Activated T-helper 1 cell treated with anti-CD3 and anti-CD28 coated beads, Interleukin-12 subunit alpha, Interleukin-12 subunit beta, Interleukin-2, Interleukin-4 antibody, amounts not matched to agents 30 ng/mL and 10 ng/mL and 1 ng/mL, durations not matched to agents 14 hours and 24 hours and 36 hours (primary cell): ENCODE measurements at regions not wholly inside any gene's neighbourhood (a gene's known extent, or its start where the extent isn't known, plus 50 kb on each side); places are given as distances from the start of the nearest gene placed in this dataset.
"Not testable (repeated sequence)": the region's sequence is repeated elsewhere in the genome, so short reads cannot be mapped to it uniquely, and the experiment has no call there.

ENCODE experiments used
- DNase-seq: peaks from one replicate; pipeline ENCODE4 v3.0.0; 2021; ENCODE audit warnings: low spot score
- H3K27ac Mint-ChIP-seq: one replicate; pipeline ENCODE4 v1.8.0; 2021; ENCODE audit warnings: mild to moderate bottlenecking, mixed read lengths
- H3K27me3 Mint-ChIP-seq: one replicate; pipeline ENCODE4 v1.8.0; 2022; ENCODE audit warnings: mild to moderate bottlenecking, moderate library complexity, mixed read lengths; ENCODE audit not compliant: insufficient read depth
- H3K36me3 Mint-ChIP-seq: one replicate; pipeline ENCODE4 v1.8.0; 2021; ENCODE audit warnings: low read depth, mixed read lengths
- H3K4me1 Mint-ChIP-seq: one replicate; pipeline ENCODE4 v1.8.0; 2021; ENCODE audit warnings: low read depth, mixed read lengths
- H3K4me3 Mint-ChIP-seq: one replicate; pipeline ENCODE4 v1.8.0; 2021; ENCODE audit warnings: mild to moderate bottlenecking, moderate library complexity, mixed read lengths
- H3K9me3 Mint-ChIP-seq: one replicate; pipeline ENCODE4 v1.8.0; 2021; ENCODE audit warnings: mixed read lengths
- intact Hi-C: fragments of 100-400 bp; cut with micrococcal nuclease; formaldehyde crosslinking; loops from one replicate; pipeline ENCODE4 v1.15.1; 2024

DNA sequence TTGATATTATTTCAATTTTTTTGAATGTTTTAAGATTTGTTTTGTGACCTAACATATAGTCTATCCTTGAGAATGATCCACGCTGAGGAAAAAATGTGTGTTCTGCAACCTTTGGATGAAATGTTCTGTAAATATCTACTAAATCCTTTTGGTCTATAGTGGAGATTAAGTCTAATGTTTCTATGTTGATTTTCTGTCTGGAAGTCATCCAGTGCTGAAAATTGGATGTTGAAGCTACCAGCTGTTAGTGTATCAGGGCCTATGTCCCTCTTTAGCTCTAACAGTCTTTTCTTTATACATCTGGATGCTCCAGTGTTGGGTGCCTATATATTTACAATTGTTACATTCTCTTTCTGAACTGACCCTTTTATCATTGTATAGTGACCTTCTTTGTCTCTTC, 422.3 kb downstream of the TMEM232 start:
- intact Hi-C loops: no loop called here
- no peak overlapping the region for H3K27ac Mint-ChIP-seq
- H3K36me3 Mint-ChIP-seq: no peaks in the 10 kb centered on the region
- peaks cover 12% of the 10 kb centered on the region for H3K9me3 Mint-ChIP-seq
- H3K4me1 Mint-ChIP-seq: no peaks in the 10 kb centered on the region
- H3K4me3 Mint-ChIP-seq: no peak overlapping the region
- no peaks in the 10 kb centered on the region for H3K27me3 Mint-ChIP-seq
- no peak for DNase-seq

DNA sequence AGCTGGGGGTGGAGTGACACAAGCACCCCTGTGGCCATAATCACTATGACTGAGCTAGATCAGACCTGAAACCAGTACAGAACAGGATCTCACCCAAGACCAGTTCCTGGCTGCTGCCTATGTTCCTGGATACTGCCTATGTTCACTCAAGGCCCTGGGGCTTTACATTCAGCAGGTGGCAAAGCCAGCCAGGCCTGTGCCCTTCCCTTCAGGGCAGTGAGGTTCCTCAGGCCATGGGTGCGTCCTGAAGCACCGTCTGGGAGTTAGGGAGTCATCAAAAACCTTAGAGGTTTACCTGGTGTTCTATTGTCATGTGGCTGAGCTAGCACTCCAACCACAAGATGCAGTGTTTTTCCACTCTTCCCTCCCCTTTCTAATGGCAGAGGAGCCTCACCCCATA, 419.8 kb downstream of the TMEM232 start:
- no peaks in the 10 kb centered on the region for H3K36me3 Mint-ChIP-seq
- no peak overlapping the region for H3K4me3 Mint-ChIP-seq
- peaks cover 19% of the 10 kb centered on the region for H3K9me3 Mint-ChIP-seq
- DNase-seq: no peak
- no peak overlapping the region for H3K27ac Mint-ChIP-seq
- H3K27me3 Mint-ChIP-seq: no peaks in the 10 kb centered on the region
- intact Hi-C loops: no loop called here
- no peaks in the 10 kb centered on the region for H3K4me1 Mint-ChIP-seq

DNA sequence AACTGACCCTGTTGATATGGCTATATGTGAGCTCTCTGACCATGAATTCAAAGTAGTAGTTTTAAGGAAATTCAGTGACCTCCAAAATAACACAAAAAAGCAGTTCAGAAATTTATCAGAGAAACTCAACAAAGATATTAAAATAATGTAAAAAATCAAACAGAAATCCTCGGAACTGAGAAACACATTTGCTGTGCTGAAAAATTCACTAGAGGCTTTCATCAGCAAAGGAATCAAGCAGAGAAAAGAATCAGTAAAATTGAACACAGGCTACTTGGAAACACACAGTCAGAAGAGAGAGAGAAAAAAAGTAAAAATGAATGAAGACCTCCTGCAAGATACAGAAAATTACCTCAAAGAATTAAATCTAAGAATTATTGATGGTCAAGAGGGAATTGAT, 417.2 kb downstream of the TMEM232 start:
- H3K9me3 Mint-ChIP-seq: peaks cover 15% of the 10 kb centered on the region
- DNase-seq: no peak
- H3K27me3 Mint-ChIP-seq: peaks cover 2% of the 10 kb centered on the region
- H3K27ac Mint-ChIP-seq: no peak overlapping the region
- intact Hi-C loops: no loop called here
- H3K36me3 Mint-ChIP-seq: no peaks in the 10 kb centered on the region
- H3K4me1 Mint-ChIP-seq: no peaks in the 10 kb centered on the region
- no peak overlapping the region for H3K4me3 Mint-ChIP-seq

DNA sequence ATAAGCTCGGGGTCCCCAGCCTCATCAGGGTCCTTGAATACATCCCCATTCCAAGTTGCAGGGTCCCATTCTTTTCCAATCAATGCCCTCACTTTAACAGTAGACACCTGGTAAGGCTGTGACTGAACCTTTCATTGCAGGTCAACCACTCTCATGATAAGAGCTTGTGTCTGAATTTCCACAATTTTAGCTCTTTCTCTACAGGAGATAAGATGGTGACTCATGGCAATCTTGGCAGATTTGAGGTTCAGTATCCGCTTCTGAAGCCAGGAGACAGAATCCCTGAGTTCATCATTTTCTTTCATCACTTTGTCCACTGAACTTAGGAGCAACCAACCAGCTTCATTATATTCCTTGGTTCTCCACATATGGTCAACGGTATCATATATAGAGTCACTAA, 409.9 kb downstream of the TMEM232 start:
- H3K4me1 Mint-ChIP-seq, H3K27ac Mint-ChIP-seq, DNase-seq, H3K4me3 Mint-ChIP-seq, intact Hi-C loops, H3K27me3 Mint-ChIP-seq, H3K9me3 Mint-ChIP-seq, H3K36me3 Mint-ChIP-seq: not testable (repeated sequence)

DNA sequence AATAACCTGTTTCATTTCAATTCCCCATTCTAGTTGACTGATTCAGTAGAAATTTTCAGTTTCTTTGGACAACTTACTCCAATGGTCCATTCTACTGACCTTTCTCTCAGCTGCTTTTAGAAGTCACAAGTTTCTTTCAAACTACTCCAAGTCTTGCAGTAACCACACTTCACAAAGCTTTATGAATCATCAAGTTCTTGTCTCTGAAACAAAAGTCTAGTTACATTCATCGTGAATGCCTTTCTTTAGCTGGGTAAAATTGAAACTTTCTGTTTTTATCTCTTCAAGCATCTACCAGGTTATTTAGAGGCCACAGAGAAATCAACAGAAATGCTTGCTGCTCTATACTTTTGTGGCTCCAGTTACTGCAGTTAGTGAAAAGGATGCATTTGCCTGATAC, 405.4 kb downstream of the TMEM232 start:
- Mint-ChIP-seq H3K27ac (no peak overlapping the region), H3K9me3 (no peaks in the 10 kb centered on the region), H3K4me3 (no peak overlapping the region), H3K4me1 (peaks cover 4% of the 10 kb centered on the region), H3K36me3 (no peaks in the 10 kb centered on the region), H3K27me3 (no peaks in the 10 kb centered on the region)
- DNase-seq: no peak
- intact Hi-C loops: no loop called here

DNA sequence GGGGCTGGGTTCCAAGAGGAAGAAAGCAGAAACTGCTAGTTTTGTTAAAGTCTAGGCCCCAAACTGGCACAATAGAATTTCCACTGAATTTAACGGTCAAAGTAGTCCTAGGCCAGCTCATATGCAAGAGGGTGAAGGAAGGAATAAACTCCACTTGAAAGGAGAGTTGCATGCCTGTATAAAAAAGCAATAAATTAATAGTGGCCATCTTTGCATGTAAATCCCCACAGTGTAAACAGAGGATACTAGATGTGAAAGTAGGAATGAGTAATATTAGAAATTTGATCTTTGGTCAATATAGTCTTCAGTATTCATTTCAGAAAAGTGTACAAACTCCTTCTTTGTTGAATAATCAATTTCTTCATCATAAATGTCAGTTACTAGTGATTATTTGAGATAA, 403.1 kb downstream of the TMEM232 start:
- Mint-ChIP-seq H3K36me3 (no peaks in the 10 kb centered on the region), H3K4me1 (peaks cover 4% of the 10 kb centered on the region), H3K9me3 (no peaks in the 10 kb centered on the region), H3K4me3 (no peak overlapping the region), H3K27me3 (no peaks in the 10 kb centered on the region), H3K27ac (no peak overlapping the region)
- no peak for DNase-seq
- intact Hi-C loops: no loop called here

DNA sequence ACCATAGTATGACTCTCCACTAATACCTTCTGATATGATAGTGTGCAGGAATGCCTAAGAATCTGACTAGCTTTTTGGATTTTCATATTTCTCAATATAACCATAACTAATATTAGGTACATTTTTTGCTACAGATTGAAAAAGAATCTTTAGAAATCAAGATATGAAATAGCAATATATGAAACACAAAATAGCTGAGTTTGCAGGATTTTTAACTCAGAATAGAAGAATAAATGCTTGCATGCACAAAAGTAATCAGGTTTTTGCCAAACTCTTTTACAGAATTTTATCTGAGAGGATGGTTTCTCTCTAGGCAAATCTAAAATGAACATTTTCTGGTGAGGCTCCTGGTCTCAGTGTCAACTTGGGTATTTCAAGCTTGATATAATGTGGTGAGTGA, 402.6 kb downstream of the TMEM232 start:
- Mint-ChIP-seq H3K4me3 (no peak overlapping the region), H3K9me3 (no peaks in the 10 kb centered on the region), H3K4me1 (peaks cover 4% of the 10 kb centered on the region), H3K36me3 (no peaks in the 10 kb centered on the region), H3K27ac (no peak overlapping the region), H3K27me3 (no peaks in the 10 kb centered on the region)
- DNase-seq: no peak
- intact Hi-C loops: no loop called here

DNA sequence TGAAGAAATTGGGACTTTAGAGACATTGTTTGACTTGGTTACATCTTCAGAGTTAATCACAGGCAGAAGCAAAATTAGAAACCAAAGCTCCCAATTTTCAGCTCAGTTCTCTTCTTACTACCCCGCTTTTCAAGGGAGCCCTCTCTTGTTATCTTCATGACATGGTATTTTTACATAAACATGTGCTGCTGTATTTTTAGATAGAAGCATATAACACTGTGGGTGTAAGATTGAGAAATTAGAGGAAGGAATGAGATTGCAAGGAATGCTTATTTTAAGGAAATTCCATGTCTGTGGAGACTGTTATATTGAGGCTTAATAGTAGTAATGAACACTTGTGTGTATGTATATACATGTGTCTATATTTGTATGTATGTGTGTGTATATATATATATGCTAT, 401.6 kb downstream of the TMEM232 start:
- Mint-ChIP-seq H3K4me1 (peaks cover 4% of the 10 kb centered on the region), H3K27me3 (no peaks in the 10 kb centered on the region), H3K27ac (no peak overlapping the region), H3K36me3 (no peaks in the 10 kb centered on the region), H3K9me3 (no peaks in the 10 kb centered on the region), H3K4me3 (no peak overlapping the region)
- intact Hi-C loops: no loop called here
- no peak for DNase-seq

DNA sequence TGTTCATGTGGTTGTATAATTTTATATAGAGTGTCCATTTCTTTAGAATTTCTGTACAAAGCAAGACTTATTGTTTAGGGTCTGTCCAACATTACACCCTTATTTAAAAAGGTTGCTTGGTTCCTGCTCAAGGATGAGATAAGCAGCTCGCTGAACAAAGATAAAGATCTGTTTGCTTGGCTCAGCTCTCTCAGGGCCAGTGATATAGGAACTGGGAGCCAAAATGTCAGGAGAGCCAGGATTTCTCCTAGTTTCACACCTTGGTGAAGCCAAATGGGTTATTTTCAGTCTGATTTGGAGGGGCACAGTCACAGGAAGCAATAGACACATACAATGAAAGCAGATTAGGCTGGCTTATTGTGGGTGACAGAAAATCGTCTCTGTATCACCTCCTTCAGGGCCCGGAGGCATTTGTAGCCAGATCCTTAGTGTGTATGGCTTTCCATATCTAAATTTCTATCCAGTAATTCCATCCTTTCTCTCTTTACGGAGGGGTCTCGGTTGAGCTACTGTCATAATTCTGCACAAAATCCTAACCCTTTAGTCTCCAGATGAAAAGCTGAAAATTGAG, 396.4 kb downstream of the TMEM232 start:
- no peaks in the 10 kb centered on the region for H3K9me3 Mint-ChIP-seq
- H3K4me3 Mint-ChIP-seq: no peak overlapping the region
- H3K36me3 Mint-ChIP-seq: no peaks in the 10 kb centered on the region
- H3K27me3 Mint-ChIP-seq: no peaks in the 10 kb centered on the region
- intact Hi-C loops: no loop called here
- no peak for DNase-seq
- H3K4me1 Mint-ChIP-seq: no peaks in the 10 kb centered on the region
- no peak overlapping the region for H3K27ac Mint-ChIP-seq

DNA sequence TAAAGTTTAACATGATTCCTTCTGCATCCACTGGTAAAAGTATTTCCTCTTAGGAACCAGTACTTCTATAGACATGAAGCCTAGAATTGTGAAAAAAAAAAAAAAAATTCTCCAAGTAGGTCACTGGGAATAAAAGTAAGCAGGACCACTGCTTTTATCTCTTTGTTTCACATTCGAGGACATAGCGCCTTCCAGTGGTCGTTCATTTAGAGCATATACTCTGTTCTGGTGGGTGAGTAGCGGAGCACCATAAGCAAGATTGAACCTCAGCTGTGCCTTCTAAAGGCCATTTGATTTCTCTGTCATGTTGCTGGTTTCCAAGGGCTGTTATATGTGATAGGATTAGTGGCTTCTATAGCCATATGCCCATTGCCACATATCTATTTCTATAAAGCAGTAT, 393.1 kb downstream of the TMEM232 start:
- H3K27ac Mint-ChIP-seq: no peak overlapping the region
- no peak overlapping the region for H3K4me3 Mint-ChIP-seq
- intact Hi-C loops: loop anchor here (2.0 kb wide), 1 partner anchor 645 kb away; the partner anchor contains the start of gene MAN2A1
- H3K27me3 Mint-ChIP-seq: peaks cover 4% of the 10 kb centered on the region
- H3K9me3 Mint-ChIP-seq: no peaks in the 10 kb centered on the region
- H3K36me3 Mint-ChIP-seq: no peaks in the 10 kb centered on the region
- no peaks in the 10 kb centered on the region for H3K4me1 Mint-ChIP-seq
- no peak for DNase-seq

DNA sequence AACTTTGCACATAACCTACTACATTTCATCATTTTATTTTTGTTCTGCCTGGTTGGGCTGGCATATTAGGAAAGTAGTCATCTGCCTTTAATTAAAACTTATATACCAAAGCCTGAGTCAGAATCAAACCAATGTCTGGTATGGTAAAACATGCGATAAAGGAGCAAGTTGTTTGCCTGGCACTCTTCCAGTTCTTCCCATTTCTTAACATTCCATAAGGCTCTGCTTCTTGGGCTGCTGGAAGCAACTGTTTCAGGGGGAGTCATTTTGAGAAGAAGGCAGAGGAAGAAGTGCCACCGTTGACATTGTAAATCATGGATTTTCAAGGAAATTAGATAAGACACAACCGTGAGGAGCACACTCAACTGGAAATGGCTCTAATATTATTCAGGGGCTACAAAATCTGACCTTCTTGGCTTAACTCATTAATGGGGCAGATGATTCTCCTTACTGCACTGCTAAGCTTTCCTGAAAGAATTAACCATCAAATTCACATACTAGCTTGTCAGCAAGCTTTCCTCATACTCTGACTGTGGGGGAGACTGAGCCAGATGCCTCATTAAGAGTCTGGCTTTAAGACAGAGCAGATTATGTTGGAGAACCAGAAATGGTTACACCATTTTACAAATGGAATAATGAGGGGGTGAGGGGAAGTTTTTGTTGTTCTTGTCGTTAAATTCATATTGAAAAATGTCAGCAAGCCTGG, 391.0 kb downstream of the TMEM232 start:
- intact Hi-C loops: no loop called here
- H3K4me3 Mint-ChIP-seq: no peak overlapping the region
- DNase-seq: no peak
- no peaks in the 10 kb centered on the region for H3K9me3 Mint-ChIP-seq
- H3K27ac Mint-ChIP-seq: no peak overlapping the region
- H3K27me3 Mint-ChIP-seq: peaks cover 4% of the 10 kb centered on the region
- H3K36me3 Mint-ChIP-seq: no peaks in the 10 kb centered on the region
- no peaks in the 10 kb centered on the region for H3K4me1 Mint-ChIP-seq

DNA sequence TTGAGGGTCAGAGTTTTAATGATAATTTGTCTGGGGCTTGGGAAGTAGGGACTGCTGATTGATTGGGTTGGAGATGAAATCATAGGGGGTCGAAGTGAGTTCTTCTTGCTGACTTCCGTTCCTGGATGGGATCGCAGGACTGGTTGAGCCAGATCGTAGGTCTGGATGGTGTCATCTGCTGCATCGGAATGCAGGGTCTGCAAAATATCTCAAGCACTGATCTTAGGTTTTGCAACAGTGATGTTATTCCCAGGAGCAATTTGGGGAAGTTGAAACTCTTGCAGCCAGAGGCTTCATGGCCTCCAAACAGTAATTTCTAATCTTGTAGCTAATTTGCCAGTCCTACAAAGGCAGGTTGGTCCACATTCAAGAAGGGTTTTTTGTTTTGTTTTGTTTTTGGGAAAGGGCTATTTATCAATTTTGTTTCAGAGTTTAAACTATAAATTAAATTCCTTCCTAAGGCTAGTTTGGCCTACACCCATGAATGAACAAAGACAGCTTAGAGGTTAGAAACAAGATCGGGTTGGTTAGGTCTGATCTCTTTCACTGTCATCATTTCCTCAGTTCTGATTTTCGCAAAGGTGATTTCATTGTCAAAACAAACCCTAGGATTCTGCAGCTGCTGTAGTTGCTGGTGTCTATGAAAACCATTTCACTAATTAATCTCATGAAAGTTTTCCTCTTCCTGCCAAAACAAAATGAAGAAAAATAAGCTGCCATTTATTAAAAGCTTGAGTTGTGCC, 388.0 kb downstream of the TMEM232 start:
- no peaks in the 10 kb centered on the region for H3K36me3 Mint-ChIP-seq
- H3K27ac Mint-ChIP-seq: no peak overlapping the region
- intact Hi-C loops: no loop called here
- H3K27me3 Mint-ChIP-seq: peaks cover 4% of the 10 kb centered on the region
- no peak for DNase-seq
- H3K4me1 Mint-ChIP-seq: no peaks in the 10 kb centered on the region
- no peaks in the 10 kb centered on the region for H3K9me3 Mint-ChIP-seq
- H3K4me3 Mint-ChIP-seq: no peak overlapping the region

DNA sequence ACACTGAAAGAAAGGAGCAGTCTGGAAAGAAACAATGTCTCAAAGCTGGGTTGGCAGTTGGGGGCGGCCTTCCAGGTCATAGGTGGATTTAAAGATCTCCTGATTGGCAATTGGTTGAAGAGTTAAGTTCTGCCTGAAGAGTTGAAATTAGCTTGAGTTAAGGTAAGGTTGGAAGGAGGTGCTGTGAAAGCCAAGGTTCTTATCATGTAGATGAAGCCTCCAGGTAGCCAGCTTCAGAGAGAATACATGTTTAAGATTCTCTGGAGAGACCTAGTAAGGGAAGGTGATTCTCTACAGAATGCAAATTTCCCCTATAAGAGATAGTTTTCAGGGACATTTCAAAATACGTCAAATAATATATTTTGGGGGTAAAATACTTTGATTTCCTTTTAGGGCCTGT, 387.1 kb downstream of the TMEM232 start:
- intact Hi-C loops: no loop called here
- no peaks in the 10 kb centered on the region for H3K9me3 Mint-ChIP-seq

More for the DNA sequence above, 387.1 kb downstream of the TMEM232 start:
- Mint-ChIP-seq H3K36me3 (no peaks in the 10 kb centered on the region), H3K27me3 (peaks cover 4% of the 10 kb centered on the region), H3K27ac (no peak overlapping the region), H3K4me1 (no peaks in the 10 kb centered on the region), H3K4me3 (no peak overlapping the region)
- no peak for DNase-seq
